ENCODE measurements at regions not wholly inside any gene's neighbourhood (a gene's known extent, or its start where the extent isn't known, plus 50 kb on each side); places are given as distances from the start of the nearest gene placed in this dataset.

GRCh38 chr2:150417278-150417677 is 70.2 kb downstream of the RND3 start:
- DNase-seq, result no peak

GRCh38 chr2:150415022-150415421 is 72.4 kb downstream of the RND3 start:
- DNase-seq, result no peak

- no peak for DNase-seq
Measured at GRCh38 chr2:150413910-150414309, 73.6 kb downstream of the RND3 start.

- DNase-seq, result no peak
Measured at GRCh38 chr2:150413366-150413765, 74.1 kb downstream of the RND3 start.

- DNase-seq, result no peak
Measured at GRCh38 chr2:150410809-150411208, 76.7 kb downstream of the RND3 start.

GRCh38 chr2:150409196-150409595 is 78.3 kb downstream of the RND3 start:
- DNase-seq, result no peak

GRCh38 chr2:150404147-150404546 is 83.3 kb downstream of the RND3 start:
- no peak for DNase-seq

GRCh38 chr2:150403457-150403856 is 84.0 kb downstream of the RND3 start:
- DNase-seq, result peak; percentile 5

GRCh38 chr2:150402953-150403352 is 84.5 kb downstream of the RND3 start:
- no peak for DNase-seq

GRCh38 chr2:150400849-150401248 is 86.6 kb downstream of the RND3 start:
- no peak for DNase-seq

GRCh38 chr2:150392614-150393013 is 94.9 kb downstream of the RND3 start:
- DNase-seq, result no peak

- no peak for DNase-seq
Measured at GRCh38 chr2:150391779-150392178, 95.7 kb downstream of the RND3 start.

GRCh38 chr2:150389447-150389846 is 98.0 kb downstream of the RND3 start:
- DNase-seq, result no peak

GRCh38 chr2:150388289-150388625 is 99.2 kb downstream of the RND3 start:
- DNase-seq, result no peak

GRCh38 chr2:150387586-150388288 is 99.7 kb downstream of the RND3 start:
- DNase-seq, result no peak

GRCh38 chr2:150385211-150385610 is 102.3 kb downstream of the RND3 start:
- no peak for DNase-seq

- no peak for DNase-seq
Measured at GRCh38 chr2:150383587-150383986, 103.9 kb downstream of the RND3 start.

- no peak for DNase-seq
Measured at GRCh38 chr2:150379166-150379565, 108.3 kb downstream of the RND3 start.

- no peak for DNase-seq
Measured at GRCh38 chr2:150378686-150379085, 108.8 kb downstream of the RND3 start.

GRCh38 chr2:150376553-150377335 is 110.7 kb downstream of the RND3 start:
- no peak for DNase-seq

- DNase-seq, result no peak
Measured at GRCh38 chr2:150375333-150375732, 112.1 kb downstream of the RND3 start.

- no peak for DNase-seq
Measured at GRCh38 chr2:150374492-150374891, 113.0 kb downstream of the RND3 start.

GRCh38 chr2:150373374-150373773 is 114.1 kb downstream of the RND3 start:
- no peak for DNase-seq

GRCh38 chr2:150371044-150371818 is 116.2 kb downstream of the RND3 start:
- no peak for DNase-seq

All from activated CD4-positive, alpha-beta T cell treated with anti-CD3 and anti-CD28 coated beads, Interleukin-2, amount 50 U/mL, for 16 hours (primary cell).